HepG2 (cell line): ENCODE measurements at regions not wholly inside any gene's neighbourhood (a gene's known extent, or its start where the extent isn't known, plus 50 kb on each side); places are given as distances from the start of the nearest gene placed in this dataset.

Experiments used
- CCDC6 ChIP-seq: sonication (generic); formaldehyde crosslinking; IDR thresholded peaks from 2 replicates; pipeline ENCODE4 v1.8.1; 2022; ENCODE audit warnings: mild to moderate bottlenecking, missing genetic modification reagents, moderate library complexity
- HIVEP1 ChIP-seq: sonication (generic); formaldehyde crosslinking; IDR thresholded peaks from 2 replicates; pipeline ENCODE4 v1.4.0; 2020; ENCODE audit warnings: mild to moderate bottlenecking, missing genetic modification reagents
- MED1 ChIP-seq: sonication (generic); formaldehyde crosslinking; IDR thresholded peaks from 2 replicates; pipeline ENCODE4 v1.4.0; 2020; ENCODE audit warnings: missing genetic modification reagents
- MEIS1 ChIP-seq: sonication (generic); formaldehyde crosslinking; IDR thresholded peaks from 2 replicates; pipeline ENCODE4 v1.9.0; 2021; ENCODE audit warnings: mild to moderate bottlenecking, missing genetic modification reagents, moderate library complexity, borderline replicate concordance
- PRPF4 ChIP-seq: fragments of 200-400 bp; formaldehyde crosslinking; IDR thresholded peaks from 2 replicates; pipeline ENCODE4 v1.6.1; 2016; ENCODE audit warnings: low read length, low read depth; ENCODE audit not compliant: poor library complexity, severe bottlenecking
- RARG ChIP-seq: sonication (generic); formaldehyde crosslinking; IDR thresholded peaks from 2 replicates; pipeline ENCODE4 v1.4.0; 2020; ENCODE audit warnings: low read depth, mild to moderate bottlenecking, missing genetic modification reagents
- SATB2 ChIP-seq: sonication (generic); formaldehyde crosslinking; IDR thresholded peaks from 2 replicates; pipeline ENCODE4 v1.5.0; 2020; ENCODE audit warnings: missing genetic modification reagents
- ZEB1 ChIP-seq: IDR thresholded peaks from 2 replicates; pipeline ENCODE4 v1.6.1; 2012; ENCODE audit warnings: mild to moderate bottlenecking, low read depth, inconsistent platforms; ENCODE audit not compliant: insufficient replicate concordance
- ZNF274 ChIP-seq: sonication (generic); formaldehyde crosslinking; IDR thresholded peaks from 2 replicates; pipeline ENCODE4 v1.5.1; 2020; ENCODE audit warnings: mild to moderate bottlenecking, missing genetic modification reagents
- ZNF792 ChIP-seq: IDR thresholded peaks from 2 replicates; pipeline ENCODE4 v1.6.1; 2016
- TF ChIP-seq, protein P1 (sequence below): sonication (generic); formaldehyde crosslinking; IDR thresholded peaks from 2 replicates; pipeline ENCODE4 v1.5.1; 2020; ENCODE audit warnings: missing genetic modification reagents, mild to moderate bottlenecking, borderline replicate concordance

DNA sequence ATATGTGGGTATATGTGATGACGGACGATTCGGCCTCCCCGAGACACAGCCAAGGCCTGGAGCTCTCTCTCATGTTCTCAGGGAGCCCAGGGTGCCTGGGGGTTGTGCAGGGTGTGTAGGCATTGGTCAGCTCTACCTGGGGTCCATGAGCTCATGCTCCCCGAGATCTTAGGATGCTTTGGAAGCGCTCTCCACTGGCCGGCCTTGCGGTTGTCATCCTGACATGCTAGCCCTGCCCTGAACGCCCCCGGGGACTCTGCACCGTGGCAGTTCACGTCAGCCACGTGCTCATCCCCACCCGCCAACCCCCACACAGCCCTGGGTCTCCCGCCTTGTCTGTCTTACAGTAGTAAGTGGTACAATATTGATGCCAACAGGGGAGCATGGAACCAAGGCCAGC is 67.8 kb downstream of the RTP5 start:
- TF ChIP-seq RARG (CRISPR knock-in tag) = no peak
- no peak for TF ChIP-seq ZEB1
- TF ChIP-seq MEIS1 = no peak
- no peak for TF ChIP-seq SATB2 (CRISPR knock-in tag)
- no peak for TF ChIP-seq ZNF274 (CRISPR knock-in tag)
- TF ChIP-seq PRPF4 = no peak
- no peak for TF ChIP-seq ZNF792
- no peak for TF ChIP-seq CCDC6
- TF ChIP-seq HIVEP1 (CRISPR knock-in tag) = no peak
- TF ChIP-seq, protein P1, sequence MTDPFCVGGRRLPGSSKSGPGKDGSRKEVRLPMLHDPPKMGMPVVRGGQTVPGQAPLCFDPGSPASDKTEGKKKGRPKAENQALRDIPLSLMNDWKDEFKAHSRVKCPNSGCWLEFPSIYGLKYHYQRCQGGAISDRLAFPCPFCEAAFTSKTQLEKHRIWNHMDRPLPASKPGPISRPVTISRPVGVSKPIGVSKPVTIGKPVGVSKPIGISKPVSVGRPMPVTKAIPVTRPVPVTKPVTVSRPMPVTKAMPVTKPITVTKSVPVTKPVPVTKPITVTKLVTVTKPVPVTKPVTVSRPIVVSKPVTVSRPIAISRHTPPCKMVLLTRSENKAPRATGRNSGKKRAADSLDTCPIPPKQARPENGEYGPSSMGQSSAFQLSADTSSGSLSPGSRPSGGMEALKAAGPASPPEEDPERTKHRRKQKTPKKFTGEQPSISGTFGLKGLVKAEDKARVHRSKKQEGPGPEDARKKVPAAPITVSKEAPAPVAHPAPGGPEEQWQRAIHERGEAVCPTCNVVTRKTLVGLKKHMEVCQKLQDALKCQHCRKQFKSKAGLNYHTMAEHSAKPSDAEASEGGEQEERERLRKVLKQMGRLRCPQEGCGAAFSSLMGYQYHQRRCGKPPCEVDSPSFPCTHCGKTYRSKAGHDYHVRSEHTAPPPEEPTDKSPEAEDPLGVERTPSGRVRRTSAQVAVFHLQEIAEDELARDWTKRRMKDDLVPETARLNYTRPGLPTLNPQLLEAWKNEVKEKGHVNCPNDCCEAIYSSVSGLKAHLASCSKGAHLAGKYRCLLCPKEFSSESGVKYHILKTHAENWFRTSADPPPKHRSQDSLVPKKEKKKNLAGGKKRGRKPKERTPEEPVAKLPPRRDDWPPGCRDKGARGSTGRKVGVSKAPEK (CRISPR knock-in tag) = no peak
- TF ChIP-seq MED1 = no peak
